B cell (primary cell): ENCODE measurements at regions not wholly inside any gene's neighbourhood (a gene's known extent, or its start where the extent isn't known, plus 50 kb on each side); places are given as distances from the start of the nearest gene placed in this dataset.
"Not testable (repeated sequence)": the region's sequence is repeated elsewhere in the genome, so short reads cannot be mapped to it uniquely, and the experiment has no call there.

Source experiments
- ATAC-seq: fragments of 200-7000 bp; cut with Tn5 transposase; one replicate; pipeline ENCODE4 v1.10.0; 2021; ENCODE audit warnings: low read depth, mild to moderate bottlenecking, moderate number of reproducible peaks, moderate library complexity
- CTCF ChIA-PET: fragments of 350-600 bp; sonication (Branson Sonifier 250); formaldehyde crosslinking; loops from one replicate; lab custom pipeline; 2021; ENCODE audit warnings: antibody characterized with exemption, inconsistent platforms; lab: Charles Lee
- POLR2A ChIA-PET: fragments of 350-600 bp; sonication (Branson Sonifier 250); formaldehyde crosslinking; loops from one replicate; lab custom pipeline; 2021; ENCODE audit warnings: antibody characterized with exemption; lab: Charles Lee
- DNase-seq: peaks from one replicate; pipeline ENCODE4 v3.0.0; 2013
- H2AFZ ChIP-seq: 2 replicates; pipeline ENCODE4 v1.6.1; 2012; ENCODE audit warnings: mild to moderate bottlenecking, low read depth, low read length; ENCODE audit not compliant: insufficient read depth, poor library complexity, severe bottlenecking
- H3K27ac ChIP-seq, 2 donors: 1 replicate in 1 of 2; 2 replicates in 1 of 2; pipeline ENCODE4 v1.5.1; 2012 to 2013; ENCODE audit warnings: low read length in 2 of 2, mild to moderate bottlenecking in 2 of 2, moderate library complexity in 1 of 2
- H3K27me3 ChIP-seq, 4 experiments: fragments of 200-600 bp in 1 of 4; sonication (generic) in 1 of 4; replicated peaks in 1 of 4; 1 replicate in 2 of 4; 2 replicates in 2 of 4; pipeline versions ENCODE4 v1.6.1 to v1.7.0; 2013 to 2016; ENCODE audit warnings: low read length in 3 of 4, mild to moderate bottlenecking in 2 of 4, mixed read lengths in 1 of 4, moderate library complexity in 1 of 4; ENCODE audit not compliant: insufficient read depth in 4 of 4, control insufficient read depth in 3 of 4; ENCODE audit errors: control extremely low read depth in 1 of 4
- H3K36me3 ChIP-seq, 2 experiments: replicated peaks in 1 of 2; 1 replicate in 1 of 2; 2 replicates in 1 of 2; pipeline versions ENCODE4 v1.6.1 to v1.7.1; 2013; ENCODE audit warnings: low read length in 1 of 2; ENCODE audit not compliant: insufficient read depth in 2 of 2, control insufficient read depth in 1 of 2; ENCODE audit errors: control extremely low read depth in 1 of 2, extremely low read depth in 1 of 2
- H3K4me1 ChIP-seq, 2 donors: fragments of 200-600 bp in 1 of 2; sonication (generic) in 1 of 2; 1 replicate in 1 of 2; 2 replicates in 1 of 2; pipeline versions ENCODE4 v1.5.1 to v1.6.1; 2013 to 2017; ENCODE audit warnings: low read length in 2 of 2; ENCODE audit not compliant: control insufficient read depth in 2 of 2, insufficient read depth in 2 of 2
- H3K4me2 ChIP-seq: replicated peaks from 2 replicates; pipeline ENCODE3; 2012; ENCODE audit warnings: mild to moderate bottlenecking, low read depth, low read length; ENCODE audit not compliant: poor library complexity, severe bottlenecking
- H3K4me3 ChIP-seq, 5 experiments: fragments of 200-600 bp in 1 of 5; sonication (generic) in 1 of 5; 1 replicate in 3 of 5; 2 replicates in 2 of 5; pipeline versions ENCODE4 v1.5.1 to v1.7.0; 2011 to 2016; ENCODE audit warnings: low read length in 4 of 5, mild to moderate bottlenecking in 4 of 5, low read depth in 2 of 5, control low read depth in 1 of 5, moderate library complexity in 1 of 5; ENCODE audit not compliant: insufficient read depth in 1 of 5; ENCODE audit errors: control extremely low read depth in 1 of 5, extremely low read depth in 1 of 5
- H3K79me2 ChIP-seq: fragments of 200-600 bp; sonication (generic); one replicate; pipeline ENCODE4 v1.6.0; 2016; ENCODE audit warnings: low read length; ENCODE audit not compliant: control insufficient read depth, insufficient read depth
- H3K9ac ChIP-seq: fragments of 200-600 bp; sonication (generic); 2 replicates; pipeline ENCODE4 v1.6.1; 2017; ENCODE audit warnings: mild to moderate bottlenecking, low read length, moderate library complexity
- H3K9me3 ChIP-seq, 3 donors: one replicate each; pipeline versions ENCODE4 v1.6.1 to v1.7.1; 2013; ENCODE audit warnings: low read length in 2 of 3; ENCODE audit not compliant: control insufficient read depth in 2 of 3, insufficient read depth in 1 of 3; ENCODE audit errors: control extremely low read depth in 1 of 3
- H4K20me1 ChIP-seq: 2 replicates; pipeline ENCODE4 v1.6.0; 2012; ENCODE audit warnings: mild to moderate bottlenecking, low read length; ENCODE audit not compliant: insufficient read depth, control insufficient read depth, poor library complexity, severe bottlenecking
- H3K27ac Mint-ChIP-seq: one replicate; pipeline ENCODE4 v1.8.0; 2021; ENCODE audit warnings: mixed read lengths
- H3K27me3 Mint-ChIP-seq: one replicate; pipeline ENCODE4 v1.8.0; 2021; ENCODE audit warnings: mixed read lengths
- H3K4me1 Mint-ChIP-seq: one replicate; pipeline ENCODE4 v1.8.0; 2021; ENCODE audit warnings: mixed read lengths
- H3K4me3 Mint-ChIP-seq: one replicate; pipeline ENCODE4 v1.8.0; 2021; ENCODE audit warnings: mixed read lengths
- H3K9me3 Mint-ChIP-seq: one replicate; pipeline ENCODE4 v1.8.0; 2022; ENCODE audit warnings: mixed read lengths; ENCODE audit not compliant: insufficient read depth
- EZH2 ChIP-seq: IDR thresholded peaks from 2 replicates; pipeline ENCODE4 v1.6.1; 2012; ENCODE audit warnings: borderline replicate concordance, low read depth, mild to moderate bottlenecking, moderate library complexity, low read length; ENCODE audit not compliant: insufficient read depth, poor library complexity, severe bottlenecking
- WGBS: methylation state at CpG from one replicate; pipeline ENCODE4 v1.1.5; 2013; ENCODE audit warnings: missing lambda C conversion rate; ENCODE audit not compliant: insufficient coverage; 5-methylcytosine and 5-hydroxymethylcytosine counted together
- intact Hi-C: fragments of 100-400 bp; cut with micrococcal nuclease; formaldehyde crosslinking; loops from one replicate; pipeline ENCODE4 v1.10.0; 2022
- TF ChIP-seq, protein P1 (sequence below): fragments of 200-600 bp; IDR thresholded peaks from one replicate; pipeline ENCODE4 v1.8.0; 2022; ENCODE audit warnings: antibody characterized with exemption, mild to moderate bottlenecking

DNA sequence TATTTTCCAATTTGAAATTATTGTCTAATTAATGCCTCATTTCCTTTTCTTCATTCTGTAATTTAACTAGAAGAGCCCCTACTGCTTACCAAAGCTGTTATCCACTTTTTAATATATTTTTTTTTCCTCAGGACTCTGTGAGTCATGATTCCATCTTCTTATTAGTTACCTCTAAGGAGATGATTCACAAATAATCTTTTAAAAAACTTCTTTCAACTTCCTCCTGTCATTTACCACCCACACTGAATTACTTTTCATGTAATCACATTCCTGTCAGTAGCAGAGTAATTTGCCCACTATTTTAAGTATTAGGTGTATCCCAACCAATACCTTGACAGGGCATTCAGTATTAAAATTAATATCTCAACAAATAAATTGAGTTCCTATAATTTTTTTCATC, 470.9 kb upstream of the ADGRL3 start:
- POLR2A ChIA-PET = no interaction called here
- H3K4me3 ChIP-seq = no peak overlapping the region

DNA sequence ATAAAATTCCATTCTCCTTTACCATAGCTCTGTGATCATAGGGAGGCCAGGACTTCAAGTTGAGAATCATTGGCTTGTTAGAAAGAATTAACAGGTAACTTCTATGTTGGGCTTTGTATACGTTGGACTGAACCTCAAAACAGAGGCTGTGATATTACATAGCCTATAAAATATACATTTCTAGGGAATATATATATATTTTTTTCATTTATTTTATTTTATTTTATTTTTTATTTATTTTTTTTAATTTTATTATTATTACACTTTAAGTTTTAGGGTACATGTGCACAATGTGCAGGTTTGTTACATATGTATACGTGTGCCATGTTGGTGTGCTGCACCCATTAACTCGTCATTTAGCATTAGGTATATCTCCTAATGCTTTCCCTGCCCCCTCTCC, 470.4 kb upstream of the ADGRL3 start:
- H3K4me1 Mint-ChIP-seq, H3K79me2 ChIP-seq, H3K4me2 ChIP-seq, intact Hi-C loops, H3K4me1 ChIP-seq, H3K9me3 ChIP-seq, H3K27me3 Mint-ChIP-seq, H3K4me3 Mint-ChIP-seq, H3K27me3 ChIP-seq, H3K27ac Mint-ChIP-seq, POLR2A ChIA-PET, ATAC-seq, H4K20me1 ChIP-seq, H3K4me3 ChIP-seq, H3K9me3 Mint-ChIP-seq, H3K9ac ChIP-seq, H2AFZ ChIP-seq, H3K27ac ChIP-seq, CTCF ChIA-PET, DNase-seq, H3K36me3 ChIP-seq: not testable (repeated sequence)
- no CpG with 5 or more reads among the region's 3 CpGs for WGBS

More for the DNA sequence above, 470.9 kb upstream of the ADGRL3 start:
- intact Hi-C loops = no loop called here
- no peaks in the 10 kb centered on the region for H4K20me1 ChIP-seq
- no peak overlapping the region for H3K4me2 ChIP-seq
- no peak for ATAC-seq
- H2AFZ ChIP-seq = no peak overlapping the region
- no peaks in the 10 kb centered on the region for H3K36me3 ChIP-seq
- no peaks in the 10 kb centered on the region for H3K9me3 ChIP-seq
- no peaks in the 10 kb centered on the region for H3K27me3 ChIP-seq
- Mint-ChIP-seq H3K4me1 (no peaks in the 10 kb centered on the region), H3K27me3 (no peaks in the 10 kb centered on the region), H3K9me3 (peaks cover 8% of the 10 kb centered on the region), H3K27ac (no peak overlapping the region), H3K4me3 (no peak overlapping the region)
- H3K9ac ChIP-seq = no peak overlapping the region
- no peak overlapping the region for H3K27ac ChIP-seq
- H3K4me1 ChIP-seq = no peaks in the 10 kb centered on the region
- no peak for TF ChIP-seq EZH2
- TF ChIP-seq, protein P1, sequence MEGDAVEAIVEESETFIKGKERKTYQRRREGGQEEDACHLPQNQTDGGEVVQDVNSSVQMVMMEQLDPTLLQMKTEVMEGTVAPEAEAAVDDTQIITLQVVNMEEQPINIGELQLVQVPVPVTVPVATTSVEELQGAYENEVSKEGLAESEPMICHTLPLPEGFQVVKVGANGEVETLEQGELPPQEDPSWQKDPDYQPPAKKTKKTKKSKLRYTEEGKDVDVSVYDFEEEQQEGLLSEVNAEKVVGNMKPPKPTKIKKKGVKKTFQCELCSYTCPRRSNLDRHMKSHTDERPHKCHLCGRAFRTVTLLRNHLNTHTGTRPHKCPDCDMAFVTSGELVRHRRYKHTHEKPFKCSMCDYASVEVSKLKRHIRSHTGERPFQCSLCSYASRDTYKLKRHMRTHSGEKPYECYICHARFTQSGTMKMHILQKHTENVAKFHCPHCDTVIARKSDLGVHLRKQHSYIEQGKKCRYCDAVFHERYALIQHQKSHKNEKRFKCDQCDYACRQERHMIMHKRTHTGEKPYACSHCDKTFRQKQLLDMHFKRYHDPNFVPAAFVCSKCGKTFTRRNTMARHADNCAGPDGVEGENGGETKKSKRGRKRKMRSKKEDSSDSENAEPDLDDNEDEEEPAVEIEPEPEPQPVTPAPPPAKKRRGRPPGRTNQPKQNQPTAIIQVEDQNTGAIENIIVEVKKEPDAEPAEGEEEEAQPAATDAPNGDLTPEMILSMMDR = no peak
- H3K79me2 ChIP-seq = no peaks in the 10 kb centered on the region
- CTCF ChIA-PET = no interaction called here
- no peak for DNase-seq
